ENCODE measurements at regions not wholly inside any gene's neighbourhood (a gene's known extent, or its start where the extent isn't known, plus 50 kb on each side); places are given as distances from the start of the nearest gene placed in this dataset.

GRCh38 chr10:4517746-4518145, 308.3 kb upstream of the AKR1E2 start:
- no peak for TF ChIP-seq CTCF (IDR thresholded peaks at IDR 0.05; ENCODE audit: unreplicated experiment)
- no peaks in the 10 kb centered on the region for H3K27me3 Mint-ChIP-seq (ENCODE audit: insufficient read depth, unreplicated experiment)
- ChIA-PET POLR2A (no interaction called here), CTCF (interaction anchor here (1.2 kb wide), 1 partner anchor 23 kb away, joined by 3 read pairs; no protein-coding TSS in a partner anchor)
- peaks cover 17% of the 10 kb centered on the region for H3K9me3 Mint-ChIP-seq (ENCODE audit: unreplicated experiment)
- H3K36me3 Mint-ChIP-seq (ENCODE audit: insufficient read depth, unreplicated experiment): no peaks in the 10 kb centered on the region
- no peak for DNase-seq (ENCODE audit: unreplicated experiment)
- peak overlapping the region; percentile 68 for H3K27ac Mint-ChIP-seq (ENCODE audit: low read depth, unreplicated experiment)
- peaks cover 15% of the 10 kb centered on the region for H3K4me1 Mint-ChIP-seq (ENCODE audit: insufficient read depth, unreplicated experiment)
- intact Hi-C loops (cut with micrococcal nuclease): no loop called here
- no peak overlapping the region for H3K4me3 Mint-ChIP-seq (ENCODE audit: unreplicated experiment)
- no TSS peak for BruUV-seq (replicated peaks)

- POLR2A ChIA-PET: no interaction called here
- intact Hi-C loops (cut with micrococcal nuclease): no loop called here
- no peaks in the 10 kb centered on the region for H3K27me3 Mint-ChIP-seq (ENCODE audit: insufficient read depth, unreplicated experiment)
- H3K27ac Mint-ChIP-seq (ENCODE audit: low read depth, unreplicated experiment): no peak overlapping the region
- no peak for TF ChIP-seq CTCF (IDR thresholded peaks at IDR 0.05; ENCODE audit: unreplicated experiment)
- no TSS peak for BruUV-seq (replicated peaks)
- H3K4me1 Mint-ChIP-seq (ENCODE audit: insufficient read depth, unreplicated experiment): peaks cover 20% of the 10 kb centered on the region
- CTCF ChIA-PET: interaction anchor here (1.2 kb wide), 2 partner anchors 141 to 251 kb away, joined by 4 read pairs; no protein-coding TSS in a partner anchor
- no peak overlapping the region for H3K4me3 Mint-ChIP-seq (ENCODE audit: unreplicated experiment)
- peaks cover 17% of the 10 kb centered on the region for H3K9me3 Mint-ChIP-seq (ENCODE audit: unreplicated experiment)
- no peaks in the 10 kb centered on the region for H3K36me3 Mint-ChIP-seq (ENCODE audit: insufficient read depth, unreplicated experiment)
- DNase-seq (ENCODE audit: unreplicated experiment): no peak
Observed at GRCh38 chr10:4515721-4516120, 310.3 kb upstream of the AKR1E2 start.

- Mint-ChIP-seq H3K9me3 (ENCODE audit: unreplicated experiment) (peaks cover 14% of the 10 kb centered on the region), H3K4me1 (ENCODE audit: insufficient read depth, unreplicated experiment) (peaks cover 10% of the 10 kb centered on the region), H3K4me3 (ENCODE audit: unreplicated experiment) (no peak overlapping the region), H3K27me3 (ENCODE audit: insufficient read depth, unreplicated experiment) (no peaks in the 10 kb centered on the region), H3K27ac (ENCODE audit: low read depth, unreplicated experiment) (peak overlapping the region; percentile 16), H3K36me3 (ENCODE audit: insufficient read depth, unreplicated experiment) (peaks cover 3% of the 10 kb centered on the region)
- no TSS peak for BruUV-seq (replicated peaks)
- TF ChIP-seq CTCF (IDR thresholded peaks at IDR 0.05; ENCODE audit: unreplicated experiment): no peak
- ChIA-PET POLR2A (interaction anchor here (0.5 kb wide), 1 partner anchor 146 kb away, joined by 3 read pairs; no protein-coding TSS in a partner anchor), CTCF (interaction anchor here (1.2 kb wide), 2 partner anchors 143 to 252 kb away, joined by 4 read pairs; no protein-coding TSS in a partner anchor)
- intact Hi-C loops (cut with micrococcal nuclease): loop anchor here (5.0 kb wide), 2 partner anchors 172 to 732 kb away; no protein-coding TSS in a partner anchor
- DNase-seq (ENCODE audit: unreplicated experiment): no peak
Observed at GRCh38 chr10:4514445-4515108, 311.4 kb upstream of the AKR1E2 start.

GRCh38 chr10:4512671-4513240, 313.3 kb upstream of the AKR1E2 start:
- peak overlapping the region; percentile 76 for H3K27ac Mint-ChIP-seq (ENCODE audit: low read depth, unreplicated experiment)

More at GRCh38 chr10:4512671-4513240, 313.3 kb upstream of the AKR1E2 start:
- Mint-ChIP-seq H3K4me3 (ENCODE audit: unreplicated experiment) (no peak overlapping the region), H3K9me3 (ENCODE audit: unreplicated experiment) (peaks cover 9% of the 10 kb centered on the region), H3K27me3 (ENCODE audit: insufficient read depth, unreplicated experiment) (no peaks in the 10 kb centered on the region), H3K36me3 (ENCODE audit: insufficient read depth, unreplicated experiment) (peaks cover 6% of the 10 kb centered on the region), H3K4me1 (ENCODE audit: insufficient read depth, unreplicated experiment) (peaks cover 9% of the 10 kb centered on the region)
- TF ChIP-seq CTCF (IDR thresholded peaks at IDR 0.05; ENCODE audit: unreplicated experiment): peak; percentile 52
- no TSS peak for BruUV-seq (replicated peaks)
- ChIA-PET CTCF (interaction anchor here (0.6 to 1.4 kb wide), 10 partner anchors 9 to 254 kb away, joined by 3 to 8 read pairs (median 4); no protein-coding TSS in a partner anchor), POLR2A (interaction anchor here (0.6 to 2.0 kb wide), 7 partner anchors 10 to 728 kb away, joined by 3 to 7 read pairs (median 5); partner anchors contain the start of gene KLF6)
- intact Hi-C loops (cut with micrococcal nuclease): loop anchor here (1.0 to 5.0 kb wide), 5 partner anchors 144 to 730 kb away; no protein-coding TSS in a partner anchor
- DNase-seq (ENCODE audit: unreplicated experiment): peak; percentile 78
